Smooth muscle cell (in vitro differentiated cells): ENCODE measurements at regions not wholly inside any gene's neighbourhood (a gene's known extent, or its start where the extent isn't known, plus 50 kb on each side); places are given as distances from the start of the nearest gene placed in this dataset.

Experiments
- DNase-seq: peaks from one replicate; lab custom pipeline; 2025; ENCODE audit not compliant: unreplicated experiment; lab: John Stamatoyannopoulos, UW
- H2AFZ ChIP-seq: fragments of 200-600 bp; sonication (generic); 2 replicates; pipeline ENCODE4 v1.6.0; 2016; ENCODE audit warnings: antibody characterized with exemption, low read depth, mild to moderate bottlenecking
- H3F3A ChIP-seq: fragments of 200-600 bp; sonication (generic); 2 replicates; pipeline ENCODE4 v1.6.0; 2017; ENCODE audit warnings: antibody characterized with exemption, low read depth
- H3K27ac ChIP-seq: fragments of 200-600 bp; sonication (generic); 2 replicates; pipeline ENCODE4 v1.5.1; 2016; ENCODE audit warnings: low read depth, mild to moderate bottlenecking
- H3K27me3 ChIP-seq: fragments of 200-600 bp; sonication (generic); 2 replicates; pipeline ENCODE4 v1.6.1; 2016; ENCODE audit warnings: low read depth, mild to moderate bottlenecking
- H3K36me3 ChIP-seq: fragments of 200-600 bp; sonication (generic); 2 replicates; pipeline ENCODE4 v1.5.1; 2016; ENCODE audit warnings: low read depth
- H3K4me1 ChIP-seq: fragments of 200-600 bp; sonication (generic); 2 replicates; pipeline ENCODE4 v1.5.1; 2016; ENCODE audit warnings: low read depth
- H3K4me2 ChIP-seq: fragments of 200-600 bp; sonication (generic); 2 replicates; pipeline ENCODE4 v1.6.0; 2016; ENCODE audit warnings: mild to moderate bottlenecking
- H3K4me3 ChIP-seq: fragments of 200-600 bp; sonication (generic); 2 replicates; pipeline ENCODE4 v1.5.1; 2016; ENCODE audit warnings: mild to moderate bottlenecking
- H3K79me2 ChIP-seq: fragments of 200-600 bp; sonication (generic); 2 replicates; pipeline ENCODE4 v1.6.0; 2016; ENCODE audit warnings: low read depth, mild to moderate bottlenecking
- H3K9ac ChIP-seq: fragments of 200-600 bp; sonication (generic); 2 replicates; pipeline ENCODE4 v1.6.0; 2016; ENCODE audit warnings: low read depth
- H3K9me3 ChIP-seq: fragments of 200-600 bp; sonication (generic); replicated peaks from 2 replicates; pipeline ENCODE4 v1.5.1; 2016; ENCODE audit warnings: low read depth
- H4K20me1 ChIP-seq: fragments of 200-600 bp; sonication (generic); 2 replicates; pipeline ENCODE4 v1.6.0; 2016; ENCODE audit warnings: low read depth
- WGBS: methylation state at CpG from one replicate; pipeline ENCODE4 v1.1.7; 2016; ENCODE audit warnings: low lambda C conversion rate; 5-methylcytosine and 5-hydroxymethylcytosine counted together
- TF ChIP-seq, protein P1 (sequence below): fragments of 200-600 bp; sonication (generic); IDR thresholded peaks from 2 replicates; pipeline ENCODE4 v1.5.1; 2017; ENCODE audit warnings: borderline replicate concordance, mild to moderate bottlenecking, antibody characterized with exemption; ENCODE audit not compliant: insufficient read depth, poor library complexity, severe bottlenecking

DNA sequence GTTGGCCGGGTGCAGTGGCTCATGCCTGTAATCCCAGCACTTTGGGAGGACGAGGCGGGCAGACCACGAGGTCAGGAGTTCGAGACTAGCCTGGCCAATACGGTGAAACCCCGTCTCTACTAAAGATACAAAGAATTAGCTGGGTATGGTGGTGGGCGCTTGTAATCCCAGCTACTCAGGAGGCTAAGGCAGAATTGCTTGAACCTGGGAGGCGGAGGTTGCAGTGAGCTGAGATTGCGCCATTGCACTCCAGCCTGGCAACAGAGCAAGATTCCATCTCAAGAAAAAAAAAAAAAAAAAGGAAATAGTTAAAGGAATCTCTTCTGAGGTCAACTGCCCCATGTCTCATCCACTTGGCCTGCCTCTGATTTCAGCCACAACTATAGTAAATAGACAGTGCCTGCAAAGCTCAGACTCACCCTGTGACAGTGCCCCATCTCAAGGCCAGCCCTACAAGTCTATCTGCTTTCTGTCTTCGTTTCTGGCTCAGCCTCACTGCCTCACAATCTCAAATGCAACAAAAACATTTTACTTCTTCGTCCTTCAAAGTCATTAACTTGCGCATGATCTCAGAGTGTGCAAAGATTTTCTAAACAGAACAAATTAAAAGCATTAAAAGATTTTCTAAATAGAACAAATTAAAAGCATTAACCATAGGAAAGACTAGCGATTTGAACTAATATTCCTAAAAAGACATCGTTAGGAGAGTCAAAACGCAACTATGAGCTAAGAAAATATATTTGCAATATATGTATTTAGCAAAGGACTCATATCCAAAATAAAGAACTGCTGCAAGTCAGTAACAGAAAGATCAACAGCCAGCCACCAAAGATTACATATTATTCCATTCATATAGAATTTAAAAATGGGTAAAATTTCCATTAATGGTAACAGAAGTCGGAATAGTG is 65.0 kb upstream of the PRDX6 start:
- no peaks in the 10 kb centered on the region for H3K4me1 ChIP-seq
- no peaks in the 10 kb centered on the region for H3K9me3 ChIP-seq
- no peaks in the 10 kb centered on the region for H3K27me3 ChIP-seq
- peak overlapping the region; percentile 42 for H3K4me2 ChIP-seq
- H2AFZ ChIP-seq, result no peak overlapping the region
- TF ChIP-seq, protein P1, sequence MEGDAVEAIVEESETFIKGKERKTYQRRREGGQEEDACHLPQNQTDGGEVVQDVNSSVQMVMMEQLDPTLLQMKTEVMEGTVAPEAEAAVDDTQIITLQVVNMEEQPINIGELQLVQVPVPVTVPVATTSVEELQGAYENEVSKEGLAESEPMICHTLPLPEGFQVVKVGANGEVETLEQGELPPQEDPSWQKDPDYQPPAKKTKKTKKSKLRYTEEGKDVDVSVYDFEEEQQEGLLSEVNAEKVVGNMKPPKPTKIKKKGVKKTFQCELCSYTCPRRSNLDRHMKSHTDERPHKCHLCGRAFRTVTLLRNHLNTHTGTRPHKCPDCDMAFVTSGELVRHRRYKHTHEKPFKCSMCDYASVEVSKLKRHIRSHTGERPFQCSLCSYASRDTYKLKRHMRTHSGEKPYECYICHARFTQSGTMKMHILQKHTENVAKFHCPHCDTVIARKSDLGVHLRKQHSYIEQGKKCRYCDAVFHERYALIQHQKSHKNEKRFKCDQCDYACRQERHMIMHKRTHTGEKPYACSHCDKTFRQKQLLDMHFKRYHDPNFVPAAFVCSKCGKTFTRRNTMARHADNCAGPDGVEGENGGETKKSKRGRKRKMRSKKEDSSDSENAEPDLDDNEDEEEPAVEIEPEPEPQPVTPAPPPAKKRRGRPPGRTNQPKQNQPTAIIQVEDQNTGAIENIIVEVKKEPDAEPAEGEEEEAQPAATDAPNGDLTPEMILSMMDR, result no peak
- H3F3A ChIP-seq, result peaks cover 5% of the 10 kb centered on the region
- no peak overlapping the region for H3K9ac ChIP-seq
- H3K27ac ChIP-seq, result peak overlapping the region; percentile 46
- H3K79me2 ChIP-seq, result no peaks in the 10 kb centered on the region
- 71% methylated on average over 15 of the region's 17 CpGs for WGBS
- no peak for DNase-seq
- H3K4me3 ChIP-seq, result no peak overlapping the region
- no peaks in the 10 kb centered on the region for H3K36me3 ChIP-seq
- H4K20me1 ChIP-seq, result no peaks in the 10 kb centered on the region

DNA sequence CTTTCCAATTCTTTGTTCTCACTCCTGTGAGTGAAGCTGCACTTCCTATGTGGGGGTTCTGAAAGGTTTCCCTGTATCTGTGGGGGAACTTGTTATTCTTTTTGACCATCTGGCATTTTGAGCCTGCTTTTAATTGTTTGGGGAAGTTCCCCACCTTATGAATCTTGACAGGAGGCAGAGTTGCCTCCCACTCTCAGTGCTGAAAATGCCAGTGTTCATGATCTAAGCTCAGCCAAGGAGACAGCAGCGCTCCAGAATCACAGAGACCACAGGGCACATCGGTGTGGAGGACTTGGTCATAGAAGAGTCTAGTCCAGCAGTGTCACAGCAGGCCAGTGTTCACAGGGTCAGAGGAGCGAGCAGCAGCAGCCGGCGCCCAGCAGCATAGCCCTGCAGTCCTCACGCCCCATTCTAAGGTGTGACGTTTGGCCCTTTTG is 63.8 kb upstream of the PRDX6 start:
- no peaks in the 10 kb centered on the region for H3K79me2 ChIP-seq

DNA sequence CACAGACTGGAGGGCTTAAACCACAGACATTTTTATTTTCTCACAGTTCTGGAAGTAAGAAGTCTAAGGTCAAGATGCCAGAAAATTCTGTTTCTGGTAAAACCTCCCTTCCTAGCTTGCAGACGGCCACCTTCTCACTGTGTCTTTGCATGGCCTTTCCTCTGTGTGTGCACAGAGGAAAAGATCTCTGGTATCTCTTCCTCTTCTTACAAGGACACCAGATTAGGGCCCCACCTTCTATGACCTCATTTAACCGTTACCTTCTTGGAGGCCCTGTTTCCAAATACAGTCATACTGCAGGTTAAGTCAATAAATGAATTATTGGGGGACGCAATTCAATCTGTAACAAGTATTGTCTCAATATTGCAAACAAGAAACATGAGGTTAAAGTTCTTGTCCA is 63.0 kb upstream of the PRDX6 start:
- no peak overlapping the region for H3K9ac ChIP-seq
- H3K27ac ChIP-seq, result no peak overlapping the region
- no peaks in the 10 kb centered on the region for H3K79me2 ChIP-seq
- H2AFZ ChIP-seq, result no peak overlapping the region
- no peaks in the 10 kb centered on the region for H3K4me1 ChIP-seq
- no peak overlapping the region for H3K4me3 ChIP-seq
- H3K9me3 ChIP-seq, result no peaks in the 10 kb centered on the region
- WGBS, result 96% methylated on average over 3 of the region's 3 CpGs
- no peak overlapping the region for H3K4me2 ChIP-seq
- TF ChIP-seq, protein P1, result no peak
- H3K27me3 ChIP-seq, result no peaks in the 10 kb centered on the region
- no peaks in the 10 kb centered on the region for H4K20me1 ChIP-seq
- no peak for DNase-seq
- no peaks in the 10 kb centered on the region for H3K36me3 ChIP-seq
- peaks cover 5% of the 10 kb centered on the region for H3F3A ChIP-seq

More for the DNA sequence above, 63.8 kb upstream of the PRDX6 start:
- Histone ChIP-seq H4K20me1 (no peaks in the 10 kb centered on the region), H2AFZ (no peak overlapping the region), H3K9ac (no peak overlapping the region), H3K4me2 (no peak overlapping the region), H3K27ac (no peak overlapping the region), H3K36me3 (no peaks in the 10 kb centered on the region), H3F3A (peaks cover 5% of the 10 kb centered on the region), H3K9me3 (no peaks in the 10 kb centered on the region), H3K4me3 (no peak overlapping the region), H3K27me3 (no peaks in the 10 kb centered on the region), H3K4me1 (no peaks in the 10 kb centered on the region)
- WGBS, result 91% methylated on average over 7 of the region's 7 CpGs
- no peak for DNase-seq
- TF ChIP-seq, protein P1, result no peak
